AG09309 (cell line): ENCODE measurements at regions not wholly inside any gene's neighbourhood (a gene's known extent, or its start where the extent isn't known, plus 50 kb on each side); places are given as distances from the start of the nearest gene placed in this dataset.
"Not testable (repeated sequence)": the region's sequence is repeated elsewhere in the genome, so short reads cannot be mapped to it uniquely, and the experiment has no call there.

Experiments
- DNase-seq: peaks from one replicate; pipeline ENCODE4 v3.0.0-alpha.2; 2010; ENCODE audit warnings: low read depth
- H3K4me3 ChIP-seq: 2 replicates; pipeline ENCODE4 v1.5.1; 2011; ENCODE audit warnings: mild to moderate bottlenecking, low read depth, low read length, moderate library complexity; ENCODE audit not compliant: control insufficient read depth
- TF ChIP-seq, protein P1 (sequence below): IDR thresholded peaks from 2 replicates; pipeline ENCODE4 v1.5.1; 2011; ENCODE audit warnings: mild to moderate bottlenecking, low read depth, low read length, inconsistent platforms; ENCODE audit not compliant: insufficient read depth, control insufficient read depth; ENCODE audit errors: missing control alignments

DNA sequence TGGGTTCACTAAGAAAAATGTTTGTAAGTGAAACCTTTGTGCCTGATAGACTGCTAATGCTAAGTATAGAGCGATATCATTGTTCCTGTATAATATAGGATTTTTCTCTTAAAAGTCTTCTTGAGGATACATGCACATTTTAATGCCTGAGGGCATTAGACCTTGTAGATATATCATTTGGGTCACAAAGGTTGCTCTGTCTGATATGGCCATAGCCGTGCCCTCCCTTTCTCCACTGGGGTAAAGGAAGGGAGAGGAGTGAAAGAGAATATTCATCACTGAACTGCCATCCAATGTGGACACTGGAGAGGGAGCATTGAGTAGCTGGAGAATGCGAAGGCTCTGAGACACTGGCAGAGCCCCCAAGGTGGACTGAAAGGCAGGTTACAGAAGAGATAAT lies 442.2 kb upstream of the SPTLC3 start:
- H3K4me3 ChIP-seq = no peak overlapping the region
- TF ChIP-seq, protein P1, sequence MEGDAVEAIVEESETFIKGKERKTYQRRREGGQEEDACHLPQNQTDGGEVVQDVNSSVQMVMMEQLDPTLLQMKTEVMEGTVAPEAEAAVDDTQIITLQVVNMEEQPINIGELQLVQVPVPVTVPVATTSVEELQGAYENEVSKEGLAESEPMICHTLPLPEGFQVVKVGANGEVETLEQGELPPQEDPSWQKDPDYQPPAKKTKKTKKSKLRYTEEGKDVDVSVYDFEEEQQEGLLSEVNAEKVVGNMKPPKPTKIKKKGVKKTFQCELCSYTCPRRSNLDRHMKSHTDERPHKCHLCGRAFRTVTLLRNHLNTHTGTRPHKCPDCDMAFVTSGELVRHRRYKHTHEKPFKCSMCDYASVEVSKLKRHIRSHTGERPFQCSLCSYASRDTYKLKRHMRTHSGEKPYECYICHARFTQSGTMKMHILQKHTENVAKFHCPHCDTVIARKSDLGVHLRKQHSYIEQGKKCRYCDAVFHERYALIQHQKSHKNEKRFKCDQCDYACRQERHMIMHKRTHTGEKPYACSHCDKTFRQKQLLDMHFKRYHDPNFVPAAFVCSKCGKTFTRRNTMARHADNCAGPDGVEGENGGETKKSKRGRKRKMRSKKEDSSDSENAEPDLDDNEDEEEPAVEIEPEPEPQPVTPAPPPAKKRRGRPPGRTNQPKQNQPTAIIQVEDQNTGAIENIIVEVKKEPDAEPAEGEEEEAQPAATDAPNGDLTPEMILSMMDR = no peak
- DNase-seq = no peak

GRCh38 chr20:12570371-12570770 lies 438.4 kb upstream of the SPTLC3 start:
- H3K4me3 ChIP-seq = no peak overlapping the region
- no peak for DNase-seq

DNA sequence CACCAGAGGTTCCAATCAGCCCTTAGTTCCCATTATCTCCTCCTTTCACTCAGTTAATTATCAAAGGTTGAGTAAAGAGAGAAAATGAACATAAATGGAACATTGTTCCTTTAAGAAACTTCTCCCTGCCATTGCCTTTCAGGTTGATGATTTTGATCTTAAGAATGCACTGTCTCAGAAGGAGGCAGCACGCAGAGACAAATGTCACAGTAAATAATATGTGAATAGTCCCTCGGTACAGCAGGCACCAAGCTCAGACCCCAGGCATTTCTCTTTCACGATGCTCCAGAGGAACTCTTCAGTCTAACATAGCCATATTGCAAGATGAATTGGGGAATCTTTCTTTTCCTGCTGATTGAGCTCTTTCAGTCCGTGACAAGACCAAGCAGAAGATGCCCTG lies 435.3 kb upstream of the SPTLC3 start:
- no peak overlapping the region for H3K4me3 ChIP-seq
- DNase-seq = no peak
- TF ChIP-seq, protein P1 = no peak

More at GRCh38 chr20:12570371-12570770, 438.4 kb upstream of the SPTLC3 start:
- TF ChIP-seq, protein P1 = no peak

DNA sequence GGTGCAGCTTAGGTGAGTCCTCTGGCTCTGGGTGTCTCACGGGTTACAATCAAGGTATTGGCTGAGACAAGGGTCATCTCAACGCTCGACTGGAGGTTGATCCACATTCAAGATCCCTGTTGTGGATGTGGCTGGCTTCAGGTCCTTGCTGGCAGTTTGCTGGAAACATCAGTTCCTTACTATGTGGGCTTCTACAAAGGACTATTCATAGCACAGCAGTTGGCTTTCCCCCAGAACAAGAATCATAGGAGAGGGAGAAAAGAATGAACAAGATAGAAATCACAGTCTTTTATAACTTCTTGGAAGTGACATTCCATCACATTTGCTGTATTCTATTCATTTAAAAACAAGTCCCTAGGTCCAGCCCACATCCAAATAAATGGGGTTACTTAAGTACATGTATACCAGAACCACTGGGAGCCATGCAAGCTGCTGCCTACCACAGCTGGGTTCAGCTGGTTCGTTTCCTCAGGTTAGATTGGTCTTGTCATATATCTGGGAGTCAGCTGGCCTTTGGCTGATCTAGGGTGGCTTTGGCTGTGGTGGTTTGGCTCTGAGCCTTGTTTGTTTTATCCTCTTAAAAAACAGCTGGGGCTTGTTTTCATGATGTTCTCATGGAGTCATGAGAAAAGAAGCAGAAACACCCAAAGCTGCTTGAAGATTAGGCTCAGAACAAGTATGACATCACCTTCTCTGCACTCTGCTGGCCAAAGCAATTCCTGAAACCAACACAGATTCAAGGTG lies 433.2 kb upstream of the SPTLC3 start:
- TF ChIP-seq, protein P1 = no peak
- DNase-seq = no peak

GRCh38 chr20:12577213-12577612 lies 431.6 kb upstream of the SPTLC3 start:
- DNase-seq = no peak
- no peak overlapping the region for H3K4me3 ChIP-seq
- TF ChIP-seq, protein P1 = no peak

More for the DNA sequence above, 433.2 kb upstream of the SPTLC3 start:
- H3K4me3 ChIP-seq = no peak overlapping the region

DNA sequence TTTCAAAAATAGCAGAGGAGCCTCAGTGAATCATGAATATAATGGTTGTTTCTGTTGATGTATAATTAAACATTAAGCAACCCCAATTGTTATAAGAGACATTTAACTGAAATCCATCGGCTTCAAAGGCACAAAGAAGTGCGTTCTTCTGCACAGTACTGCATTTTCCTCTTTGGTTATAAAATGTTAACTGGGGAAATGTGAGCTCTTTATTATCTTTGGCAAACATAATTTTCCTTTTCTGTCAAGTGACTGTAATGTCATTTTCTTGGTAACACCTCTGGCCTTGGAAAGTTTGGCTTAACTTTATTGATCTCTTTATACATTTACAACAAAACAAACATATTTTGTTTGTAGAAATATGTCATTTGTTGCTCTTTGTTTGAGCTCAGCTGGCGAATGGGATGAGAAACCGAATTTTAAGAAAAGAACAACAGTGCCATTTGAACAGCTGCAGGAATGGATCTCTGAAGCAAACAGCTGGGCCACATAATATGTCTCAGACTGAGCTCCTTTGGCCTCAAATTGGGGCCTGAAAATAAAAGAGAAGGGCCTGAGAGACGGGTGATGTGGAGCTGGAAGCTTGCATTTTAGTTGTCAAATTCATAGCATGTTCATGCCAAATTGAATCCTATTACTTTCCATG lies 427.0 kb upstream of the SPTLC3 start:
- TF ChIP-seq, protein P1 = no peak
- H3K4me3 ChIP-seq = no peak overlapping the region
- DNase-seq = no peak

GRCh38 chr20:12582710-12583109 lies 426.1 kb upstream of the SPTLC3 start:
- not testable (repeated sequence) for DNase-seq, H3K4me3 ChIP-seq
